Neural crest cell (in vitro differentiated cells): ENCODE measurements at regions not wholly inside any gene's neighbourhood (a gene's known extent, or its start where the extent isn't known, plus 50 kb on each side); places are given as distances from the start of the nearest gene placed in this dataset.

Source experiments
- DNase-seq: peaks from one replicate; pipeline ENCODE4 v3.0.0; 2021; ENCODE audit warnings: low read depth, mixed read lengths, low spot score
- H3K27ac Mint-ChIP-seq: one replicate; pipeline ENCODE4 v1.8.0; 2021; ENCODE audit warnings: mild to moderate bottlenecking, mixed read lengths; ENCODE audit not compliant: unreplicated experiment
- H3K27me3 Mint-ChIP-seq: 2 replicates; pipeline ENCODE4 v1.8.0; 2021; ENCODE audit warnings: low read depth, mild to moderate bottlenecking, mixed read lengths
- H3K36me3 Mint-ChIP-seq: 2 replicates; pipeline ENCODE4 v1.8.0; 2021; ENCODE audit warnings: low read depth, mild to moderate bottlenecking, mixed read lengths
- H3K4me1 Mint-ChIP-seq: 2 replicates; pipeline ENCODE4 v1.8.0; 2021; ENCODE audit warnings: mixed read lengths
- H3K4me3 Mint-ChIP-seq: one replicate; pipeline ENCODE4 v1.8.0; 2021; ENCODE audit warnings: mild to moderate bottlenecking, mixed read lengths
- H3K9me3 Mint-ChIP-seq: 2 replicates; pipeline ENCODE4 v1.8.0; 2021; ENCODE audit warnings: mixed read lengths
- CTCF ChIP-seq: fragments of 200-600 bp; sonication (generic); conservative IDR thresholded peaks from 2 replicates; pipeline ENCODE4 v1.5.0; 2021; ENCODE audit warnings: antibody characterized with exemption, mild to moderate bottlenecking

- H3K27ac Mint-ChIP-seq: no peak overlapping the region
- no peak for DNase-seq
- TF ChIP-seq CTCF: no peak
- no peaks in the 10 kb centered on the region for H3K9me3 Mint-ChIP-seq
- no peaks in the 10 kb centered on the region for H3K36me3 Mint-ChIP-seq
- no peak overlapping the region for H3K4me3 Mint-ChIP-seq
- H3K27me3 Mint-ChIP-seq: peaks cover 2% of the 10 kb centered on the region
- peaks cover 8% of the 10 kb centered on the region for H3K4me1 Mint-ChIP-seq
These were observed 166.9 kb downstream of the OLFM1 start for GRCh38 chr9:135254176-135255032.

GRCh38 chr9:135255033-135255840 lies 167.8 kb downstream of the OLFM1 start:
- Mint-ChIP-seq H3K4me3 (no peak overlapping the region), H3K36me3 (no peaks in the 10 kb centered on the region), H3K4me1 (peaks cover 8% of the 10 kb centered on the region), H3K27ac (no peak overlapping the region), H3K27me3 (peaks cover 2% of the 10 kb centered on the region), H3K9me3 (no peaks in the 10 kb centered on the region)
- DNase-seq: no peak
- no peak for TF ChIP-seq CTCF

GRCh38 chr9:135255841-135256580 lies 168.5 kb downstream of the OLFM1 start:
- TF ChIP-seq CTCF: no peak
- H3K9me3 Mint-ChIP-seq: no peaks in the 10 kb centered on the region
- no peaks in the 10 kb centered on the region for H3K36me3 Mint-ChIP-seq
- peaks cover 5% of the 10 kb centered on the region for H3K27me3 Mint-ChIP-seq
- no peak overlapping the region for H3K27ac Mint-ChIP-seq
- no peak overlapping the region for H3K4me3 Mint-ChIP-seq
- peaks cover 8% of the 10 kb centered on the region for H3K4me1 Mint-ChIP-seq
- no peak for DNase-seq

GRCh38 chr9:135256581-135257354 lies 169.3 kb downstream of the OLFM1 start:
- no peaks in the 10 kb centered on the region for H3K9me3 Mint-ChIP-seq
- H3K27ac Mint-ChIP-seq: no peak overlapping the region
- no peak for DNase-seq
- no peak overlapping the region for H3K4me3 Mint-ChIP-seq
- H3K27me3 Mint-ChIP-seq: peaks cover 5% of the 10 kb centered on the region
- no peak for TF ChIP-seq CTCF
- H3K36me3 Mint-ChIP-seq: no peaks in the 10 kb centered on the region
- H3K4me1 Mint-ChIP-seq: peaks cover 8% of the 10 kb centered on the region

- no peaks in the 10 kb centered on the region for H3K9me3 Mint-ChIP-seq
- peaks cover 3% of the 10 kb centered on the region for H3K27me3 Mint-ChIP-seq
- no peaks in the 10 kb centered on the region for H3K36me3 Mint-ChIP-seq
- no peak for TF ChIP-seq CTCF
- DNase-seq: no peak
- H3K4me3 Mint-ChIP-seq: no peak overlapping the region
- peaks cover 4% of the 10 kb centered on the region for H3K4me1 Mint-ChIP-seq
- H3K27ac Mint-ChIP-seq: no peak overlapping the region
These were observed 171.0 kb downstream of the OLFM1 start for GRCh38 chr9:135258461-135258860.
